A549 (cell line): ENCODE measurements at regions not wholly inside any gene's neighbourhood (a gene's known extent, or its start where the extent isn't known, plus 50 kb on each side); places are given as distances from the start of the nearest gene placed in this dataset.
"Not testable (repeated sequence)": the region's sequence is repeated elsewhere in the genome, so short reads cannot be mapped to it uniquely, and the experiment has no call there.

Experiments used
- ATAC-seq, 2 experiments: fragments of 200-7000 bp in 1 of 2; fragments of >200 bp in 1 of 2; cut with Nextera tagmentation in 1 of 2; cut with Tn5 transposase in 1 of 2; 3 replicates each; pipeline versions ENCODE4 v1.8.0 to v1.9.1; 2018 to 2020; ENCODE audit warnings: mild to moderate bottlenecking in 1 of 2, moderate library complexity in 1 of 2
- CTCF ChIA-PET: fragments of 300-600 bp; sonication (Branson Sonifier 250); formaldehyde crosslinking; extraction: SDS; loops from one replicate; lab custom pipeline; 2021; ENCODE audit warnings: antibody characterized with exemption, inconsistent platforms; lab: Yijun Ruan, JAX
- POLR2A ChIA-PET: fragments of 350-600 bp; formaldehyde crosslinking; extraction: SDS; loops from one replicate; lab custom pipeline; 2021; ENCODE audit warnings: antibody characterized with exemption, inconsistent platforms; lab: Yijun Ruan, JAX
- DNase-seq, 2 experiments: peaks; one replicate each; pipeline versions ENCODE4 v3.0.0 to v3.0.0-alpha.2; 2011 to 2016; ENCODE audit warnings: low read depth in 1 of 2, low spot score in 1 of 2
- FAIRE-seq: peaks from 2 replicates; lab custom pipeline; 2011; peaks lifted over from hg19 to GRCh38; lab: Jason Lieb, UNC
- H3K27ac ChIP-seq, 2 experiments: fragments of >200 bp; sonication (Bioruptor Twin); formaldehyde crosslinking; 3 replicates each; pipeline ENCODE4 v1.5.1; 2016 to 2017
- H3K4me1 ChIP-seq: fragments of >200 bp; sonication (Bioruptor Twin); formaldehyde crosslinking; 3 replicates; pipeline ENCODE4 v1.6.1; 2016
- H3K4me2 ChIP-seq: fragments of >200 bp; sonication (Bioruptor Twin); formaldehyde crosslinking; 3 replicates; pipeline ENCODE4 v1.6.1; 2016
- H3K4me3 ChIP-seq: fragments of >200 bp; sonication (Bioruptor Twin); formaldehyde crosslinking; 3 replicates; pipeline ENCODE4 v1.5.1; 2016
- H3K9me3 ChIP-seq: fragments of >200 bp; sonication (Bioruptor Twin); formaldehyde crosslinking; 3 replicates; pipeline ENCODE4 v1.6.1; 2016
- BHLHE40 ChIP-seq: IDR thresholded peaks from 2 replicates; pipeline ENCODE4 v1.6.1; 2012; ENCODE audit warnings: low read depth, low read length, inconsistent platforms
- CBX8 ChIP-seq: fragments of 200-600 bp; sonication (generic); IDR thresholded peaks from 2 replicates; pipeline ENCODE4 v1.6.1; 2016
- CHD2 ChIP-seq: fragments of 150-350 bp; IDR thresholded peaks from 2 replicates; pipeline ENCODE4 v1.6.1; 2014; ENCODE audit warnings: low read length; ENCODE audit not compliant: partially characterized antibody
- ESRRA ChIP-seq: fragments of 150-350 bp; IDR thresholded peaks from 2 replicates; pipeline ENCODE4 v1.6.1; 2014; ENCODE audit warnings: mild to moderate bottlenecking, low read length, borderline replicate concordance
- FOSL2 ChIP-seq, 2 experiments: fragments of 450-650 bp in 1 of 2; fragments of >200 bp in 1 of 2; sonication (Bioruptor Twin) in 1 of 2; formaldehyde crosslinking; IDR thresholded peaks; 2 replicates each; pipeline versions ENCODE4 v1.5.0 to v1.6.1; 2016 to 2020; ENCODE audit warnings: mild to moderate bottlenecking in 1 of 2, moderate library complexity in 1 of 2
- GATA3 ChIP-seq: IDR thresholded peaks from 2 replicates; pipeline ENCODE4 v1.6.1; 2012; ENCODE audit warnings: borderline replicate concordance
- HMGXB4 ChIP-seq: fragments of 250-450 bp; sonication (Bioruptor Pico); IDR thresholded peaks from 2 replicates; pipeline ENCODE4 v1.5.0; 2021; ENCODE audit warnings: mild to moderate bottlenecking, moderate library complexity, borderline replicate concordance
- HOXA7 ChIP-seq: fragments of 250-450 bp; sonication (Bioruptor Pico); IDR thresholded peaks from 2 replicates; pipeline ENCODE4 v1.5.0; 2020; ENCODE audit warnings: mild to moderate bottlenecking, moderate library complexity
- HOXB5 ChIP-seq: fragments of 250-450 bp; sonication (Bioruptor Pico); IDR thresholded peaks from 2 replicates; pipeline ENCODE4 v1.5.0; 2020; ENCODE audit warnings: mild to moderate bottlenecking, moderate library complexity
- MAX ChIP-seq: IDR thresholded peaks from 2 replicates; pipeline ENCODE4 v1.6.1; 2012
- MAZ ChIP-seq: fragments of 150-350 bp; IDR thresholded peaks from 2 replicates; pipeline ENCODE4 v1.6.1; 2014; ENCODE audit warnings: antibody characterized with exemption, low read depth, low read length, borderline replicate concordance
- NFE2L2 ChIP-seq: fragments of 150-350 bp; conservative IDR thresholded peaks from 2 replicates; pipeline ENCODE4 v1.6.1; 2014; ENCODE audit warnings: low read length
- NR3C1 ChIP-seq: fragments of >200 bp; sonication (Bioruptor Twin); formaldehyde crosslinking; IDR thresholded peaks from 3 replicates; pipeline ENCODE4 v1.6.1; 2017
- POLR2A ChIP-seq: IDR thresholded peaks from 2 replicates; pipeline ENCODE4 v1.6.1; 2012; ENCODE audit warnings: mild to moderate bottlenecking, low read length
- POLR2AphosphoS2 ChIP-seq: conservative IDR thresholded peaks from 2 replicates; pipeline ENCODE4 v1.6.1; 2012; ENCODE audit warnings: low read length, improper control_type of control experiment, inconsistent platforms
- RAD21 ChIP-seq, 2 experiments: fragments of >200 bp in 1 of 2; sonication (Bioruptor Twin) in 1 of 2; formaldehyde crosslinking in 1 of 2; IDR thresholded peaks in 1 of 2; conservative IDR thresholded peaks in 1 of 2; 2 replicates in 1 of 2; 3 replicates in 1 of 2; pipeline ENCODE4 v1.6.1; 2012 to 2018; ENCODE audit warnings: inconsistent platforms in 1 of 2
- RCOR1 ChIP-seq: fragments of 150-350 bp; IDR thresholded peaks from 2 replicates; pipeline ENCODE4 v1.6.1; 2014; ENCODE audit warnings: antibody characterized with exemption, low read length, low read depth
- RNF2 ChIP-seq: fragments of 200-600 bp; sonication (generic); IDR thresholded peaks from 2 replicates; pipeline ENCODE4 v1.6.1; 2016; ENCODE audit warnings: low read depth, mild to moderate bottlenecking, antibody characterized with exemption, moderate library complexity, borderline replicate concordance
- SMC3 ChIP-seq: fragments of >200 bp; sonication (Bioruptor Twin); formaldehyde crosslinking; IDR thresholded peaks from 3 replicates; pipeline ENCODE4 v1.6.1; 2018; ENCODE audit warnings: inconsistent platforms
- ZNF302 ChIP-seq: fragments of 250-450 bp; sonication (Bioruptor Pico); IDR thresholded peaks from 2 replicates; pipeline ENCODE4 v1.9.0; 2021; ENCODE audit warnings: inconsistent platforms, mild to moderate bottlenecking, moderate library complexity
- WGBS: methylation state at CpG from one replicate; pipeline ENCODE4 v1.1.6; 2017; ENCODE audit errors: missing lambda C conversion rate; 5-methylcytosine and 5-hydroxymethylcytosine counted together
- TF ChIP-seq, protein P1 (sequence below): IDR thresholded peaks from 2 replicates; pipeline ENCODE4 v1.6.1; 2012; ENCODE audit warnings: low read depth, borderline replicate concordance

DNA sequence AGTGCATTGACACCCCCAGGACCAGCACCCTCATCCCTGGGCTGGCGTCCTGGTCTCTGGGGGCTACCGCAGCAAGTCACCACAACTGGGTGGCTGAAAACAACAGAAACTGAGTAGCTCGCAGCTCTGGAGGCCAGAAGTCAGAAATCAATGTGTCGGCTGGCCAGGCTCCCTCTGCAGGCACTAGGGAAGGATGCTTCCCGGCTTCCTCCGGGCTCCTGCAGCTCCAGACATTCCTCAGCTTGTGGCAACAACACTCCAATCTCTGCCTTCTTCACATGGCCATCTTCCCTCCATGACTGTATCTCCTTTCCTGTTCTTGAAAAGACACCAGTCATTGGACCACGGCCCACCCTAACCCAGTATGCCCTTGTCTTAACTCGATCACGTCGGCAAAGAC, 224.2 kb downstream of the NPHP4 start:
- Histone ChIP-seq H3K27ac (no peak overlapping the region), H3K4me3 (no peak overlapping the region), H3K4me2 (no peak overlapping the region), H3K4me1 (no peaks in the 10 kb centered on the region), H3K9me3 (no peaks in the 10 kb centered on the region; the same call in 2 of the 3 replicates)
- no peak for FAIRE-seq
- WGBS, result 28% methylated on average over 7 of the region's 10 CpGs
- TF ChIP-seq HOXB5 (CRISPR knock-in tag), result no peak
- TF ChIP-seq NR3C1, result no peak
- TF ChIP-seq RAD21 (conservative IDR thresholded peaks at IDR 0.05 in 1 of 2, IDR thresholded peaks at IDR 0.05 in 1 of 2), result no peak
- ChIA-PET POLR2A (no interaction called here), CTCF (no interaction called here)
- peak; percentile 73 to 77; a peak in 4 of 6 replicates for ATAC-seq
- no peak for DNase-seq

DNA sequence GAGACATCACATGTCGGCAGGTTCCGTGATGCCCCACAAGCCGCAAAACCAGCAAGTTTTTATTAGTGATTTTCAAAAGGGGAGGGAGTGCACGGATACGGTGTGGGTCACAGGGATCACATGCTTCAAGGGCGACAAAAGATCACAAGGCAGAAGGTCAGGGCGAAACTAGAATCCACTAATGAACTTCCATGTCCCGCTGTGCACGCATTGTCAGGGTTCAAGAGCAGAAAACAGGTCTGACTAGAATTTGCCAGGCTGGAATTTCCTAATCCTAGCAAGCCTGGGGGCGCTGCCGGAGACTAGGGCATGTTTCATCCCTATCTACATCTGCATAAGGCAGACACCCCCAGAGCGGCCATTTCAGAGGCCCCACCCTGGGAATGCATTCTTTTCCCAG, 225.2 kb downstream of the NPHP4 start:
- H3K4me2 ChIP-seq, ATAC-seq, H3K9me3 ChIP-seq, DNase-seq, H3K4me1 ChIP-seq, H3K27ac ChIP-seq, FAIRE-seq, CTCF ChIA-PET, POLR2A ChIA-PET, H3K4me3 ChIP-seq: not testable (repeated sequence)
- WGBS, result 7% methylated on average over 12 of the region's 12 CpGs

DNA sequence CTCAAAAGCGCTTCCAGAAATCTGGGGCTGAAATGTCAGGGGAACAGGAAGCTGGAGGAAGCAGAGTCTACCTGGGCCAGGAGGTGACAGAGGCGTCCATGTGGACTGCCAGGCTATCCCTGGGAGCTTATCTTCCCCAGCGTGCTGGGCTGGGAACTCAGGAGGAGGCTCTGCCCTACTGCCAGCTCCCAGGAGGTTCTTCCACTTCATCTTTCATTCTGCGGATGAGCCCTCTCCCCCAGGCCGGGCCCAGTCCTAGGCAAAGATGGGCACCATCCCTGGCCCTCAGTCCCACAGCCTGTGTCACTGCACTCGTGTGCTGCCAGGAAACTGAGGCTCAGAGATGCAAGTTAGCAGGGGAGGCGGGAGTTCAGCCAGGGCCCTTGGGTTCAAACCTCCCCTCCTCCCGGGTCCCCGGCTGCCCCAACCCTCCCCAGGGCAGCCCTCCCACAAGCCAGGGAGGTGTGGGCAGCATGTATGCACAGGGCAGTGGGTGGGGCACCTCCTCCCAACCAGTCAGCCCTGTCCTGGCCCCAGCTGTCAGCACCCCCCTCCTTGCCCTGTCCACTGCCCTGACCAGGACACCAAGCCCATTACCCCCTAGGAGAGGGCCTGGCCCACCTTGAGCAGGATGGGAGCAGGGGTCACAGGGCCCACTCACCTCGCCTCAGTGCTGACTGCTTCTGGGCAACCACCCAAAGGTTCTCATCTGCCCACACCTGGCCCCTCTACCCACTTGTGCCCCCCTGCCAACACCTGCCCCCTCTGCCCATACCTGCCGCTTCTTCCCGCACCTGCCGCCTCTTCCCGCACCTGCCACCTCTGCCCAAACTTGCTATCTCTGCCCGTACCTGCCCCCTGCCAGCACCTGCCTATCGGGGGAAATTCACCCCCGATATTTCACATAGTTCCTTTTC, 226.0 kb downstream of the NPHP4 start:
- Histone ChIP-seq H3K4me2 (no peak overlapping the region), H3K4me1 (no peaks in the 10 kb centered on the region), H3K4me3 (no peak overlapping the region), H3K9me3 (no peaks in the 10 kb centered on the region; the same call in 2 of the 3 replicates), H3K27ac (no peak overlapping the region)
- FAIRE-seq, result no peak
- no peak for DNase-seq
- ChIA-PET POLR2A (no interaction called here), CTCF (no interaction called here)
- 44% methylated on average over 10 of the region's 17 CpGs for WGBS
- TF ChIP-seq HOXA7, result no peak
- ATAC-seq, result no peak

DNA sequence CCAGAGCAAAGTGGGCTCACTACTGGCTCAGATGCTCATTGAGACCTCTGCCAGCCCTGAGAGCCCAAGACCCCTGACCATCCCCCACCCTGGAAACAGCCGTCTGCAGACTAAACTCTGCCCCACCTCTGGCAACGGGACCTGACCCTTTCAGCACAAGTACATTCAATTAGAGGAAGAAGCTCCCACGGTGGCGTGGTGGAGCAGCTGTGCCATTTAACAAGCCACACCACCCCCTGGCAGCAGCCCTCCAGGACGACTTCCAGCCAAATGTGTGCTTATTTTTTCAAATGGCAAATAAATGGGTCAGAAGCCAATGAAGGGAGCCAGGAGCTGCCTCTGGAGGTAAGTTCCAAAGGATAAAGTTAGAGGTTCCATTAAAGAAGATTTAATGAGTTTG, 226.7 kb downstream of the NPHP4 start:
- WGBS, result 3% methylated on average over 4 of the region's 5 CpGs
- H3K4me3 ChIP-seq, result no peak overlapping the region
- CTCF ChIA-PET, result no interaction called here
- H3K9me3 ChIP-seq, result no peaks in the 10 kb centered on the region; the same call in 2 of the 3 replicates
- H3K4me2 ChIP-seq, result no peak overlapping the region
- FAIRE-seq, result no peak
- H3K4me1 ChIP-seq, result no peaks in the 10 kb centered on the region
- ATAC-seq, result no peak
- no peak overlapping the region for H3K27ac ChIP-seq
- POLR2A ChIA-PET, result no interaction called here
- DNase-seq, result no peak
- TF ChIP-seq POLR2AphosphoS2, result no peak
- no peak for TF ChIP-seq RCOR1
- no peak for TF ChIP-seq HMGXB4 (CRISPR knock-in tag)
- no peak for TF ChIP-seq ESRRA
- TF ChIP-seq CHD2, result no peak
- TF ChIP-seq MAZ, result no peak
- TF ChIP-seq CBX8, result no peak
- TF ChIP-seq NFE2L2, result no peak
- no peak for TF ChIP-seq RNF2
- no peak for TF ChIP-seq FOSL2 (IDR thresholded peaks at IDR 0.05)
- no peak for TF ChIP-seq FOSL2 (CRISPR knock-in tag; IDR thresholded peaks at IDR 0.05)
- no peak for TF ChIP-seq POLR2A
- no peak for TF ChIP-seq ZNF302
- no peak for TF ChIP-seq MAX
- TF ChIP-seq, protein P1, sequence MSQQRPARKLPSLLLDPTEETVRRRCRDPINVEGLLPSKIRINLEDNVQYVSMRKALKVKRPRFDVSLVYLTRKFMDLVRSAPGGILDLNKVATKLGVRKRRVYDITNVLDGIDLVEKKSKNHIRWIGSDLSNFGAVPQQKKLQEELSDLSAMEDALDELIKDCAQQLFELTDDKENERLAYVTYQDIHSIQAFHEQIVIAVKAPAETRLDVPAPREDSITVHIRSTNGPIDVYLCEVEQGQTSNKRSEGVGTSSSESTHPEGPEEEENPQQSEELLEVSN, result no peak
- TF ChIP-seq SMC3, result no peak
- no peak for TF ChIP-seq GATA3
- no peak for TF ChIP-seq BHLHE40
